ENCODE measurements at regions not wholly inside any gene's neighbourhood (a gene's known extent, or its start where the extent isn't known, plus 50 kb on each side); places are given as distances from the start of the nearest gene placed in this dataset.

DNA sequence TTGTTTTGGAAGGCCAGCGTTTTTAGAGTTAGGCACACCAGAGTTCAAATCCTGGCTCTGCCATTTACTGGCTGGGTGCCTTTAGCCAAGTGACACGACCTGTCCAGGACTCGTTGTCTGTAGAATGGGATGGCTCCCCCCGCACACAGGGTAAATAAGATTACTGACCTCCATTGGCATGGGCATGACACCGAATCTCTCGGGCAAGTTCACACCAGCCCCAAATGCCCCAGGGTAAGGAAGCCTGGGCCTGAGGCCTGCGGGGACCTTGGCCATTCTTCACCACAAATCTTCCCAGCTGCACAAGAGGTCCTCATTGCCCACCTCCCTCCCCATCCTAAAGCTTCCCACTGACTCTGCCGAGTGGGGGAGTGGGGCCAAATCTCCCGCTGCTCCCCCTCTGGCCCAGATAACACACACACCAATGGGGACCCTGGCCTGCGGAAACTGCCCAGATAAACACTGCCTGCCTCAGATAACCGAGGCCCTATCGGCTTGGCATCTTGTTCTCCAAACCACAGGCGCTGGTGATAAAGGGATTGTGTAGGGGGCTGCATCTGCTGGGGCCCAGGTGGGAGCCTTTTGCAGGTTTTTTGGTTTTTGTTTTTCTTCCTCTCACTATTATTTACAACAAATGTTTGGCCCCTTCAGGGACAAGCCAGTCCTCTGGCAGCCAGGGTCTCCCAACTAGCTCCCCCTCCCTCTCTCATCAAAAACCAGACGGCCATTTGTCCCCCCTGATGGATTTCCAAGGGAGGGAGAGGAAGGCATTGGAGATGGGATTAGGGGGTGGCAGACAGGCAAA, 75.0 kb upstream of the LHX1 start:
- no peaks in the 10 kb centered on the region for H3K9me3 ChIP-seq (ENCODE audit: low read length)
- no peaks in the 10 kb centered on the region for H3K27me3 ChIP-seq (ENCODE audit: low read length)
- H2AFZ ChIP-seq (ENCODE audit: low read length), result no peak overlapping the region
- no peaks in the 10 kb centered on the region for H3F3A ChIP-seq (ENCODE audit: low read length, unreplicated experiment)
- H3K79me2 ChIP-seq (ENCODE audit: low read length), result no peaks in the 10 kb centered on the region
- CTCF ChIA-PET, result no interaction called here
- H3K4me2 ChIP-seq (ENCODE audit: low read length), result no peak overlapping the region
- no peak overlapping the region for H3K9ac ChIP-seq (ENCODE audit: low read length)
- H3K36me3 ChIP-seq (ENCODE audit: low read depth, low read length), result no peaks in the 10 kb centered on the region
- H3K27ac ChIP-seq (ENCODE audit: low read length), result no peak overlapping the region
- intact Hi-C loops (cut with micrococcal nuclease), result no loop called here
- no TSS peak for BruUV-seq (replicated peaks)
- no peak overlapping the region for H3K4me3 ChIP-seq (ENCODE audit: low read length)
- TF ChIP-seq, protein P1, sequence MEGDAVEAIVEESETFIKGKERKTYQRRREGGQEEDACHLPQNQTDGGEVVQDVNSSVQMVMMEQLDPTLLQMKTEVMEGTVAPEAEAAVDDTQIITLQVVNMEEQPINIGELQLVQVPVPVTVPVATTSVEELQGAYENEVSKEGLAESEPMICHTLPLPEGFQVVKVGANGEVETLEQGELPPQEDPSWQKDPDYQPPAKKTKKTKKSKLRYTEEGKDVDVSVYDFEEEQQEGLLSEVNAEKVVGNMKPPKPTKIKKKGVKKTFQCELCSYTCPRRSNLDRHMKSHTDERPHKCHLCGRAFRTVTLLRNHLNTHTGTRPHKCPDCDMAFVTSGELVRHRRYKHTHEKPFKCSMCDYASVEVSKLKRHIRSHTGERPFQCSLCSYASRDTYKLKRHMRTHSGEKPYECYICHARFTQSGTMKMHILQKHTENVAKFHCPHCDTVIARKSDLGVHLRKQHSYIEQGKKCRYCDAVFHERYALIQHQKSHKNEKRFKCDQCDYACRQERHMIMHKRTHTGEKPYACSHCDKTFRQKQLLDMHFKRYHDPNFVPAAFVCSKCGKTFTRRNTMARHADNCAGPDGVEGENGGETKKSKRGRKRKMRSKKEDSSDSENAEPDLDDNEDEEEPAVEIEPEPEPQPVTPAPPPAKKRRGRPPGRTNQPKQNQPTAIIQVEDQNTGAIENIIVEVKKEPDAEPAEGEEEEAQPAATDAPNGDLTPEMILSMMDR (conservative IDR thresholded peaks at IDR 0.05; ENCODE audit: low read depth, low read length), result no peak
- TF ChIP-seq EZH2phosphoT487 (IDR thresholded peaks at IDR 0.05; ENCODE audit: borderline replicate concordance, low read length) (no peak), EZH2 (IDR thresholded peaks at IDR 0.05; ENCODE audit: low read length, unreplicated experiment) (no peak)
- ATAC-seq, result no peak
- POLR2A ChIA-PET (ENCODE audit: unreplicated experiment), result no interaction called here
- H3K4me1 ChIP-seq (ENCODE audit: insufficient read depth, low read length), result no peaks in the 10 kb centered on the region
- no peaks in the 10 kb centered on the region for H3K9me2 ChIP-seq (replicated peaks; ENCODE audit: low read length)
- H4K20me1 ChIP-seq (ENCODE audit: low read length), result no peaks in the 10 kb centered on the region
- DNase-seq, result no peak

DNA sequence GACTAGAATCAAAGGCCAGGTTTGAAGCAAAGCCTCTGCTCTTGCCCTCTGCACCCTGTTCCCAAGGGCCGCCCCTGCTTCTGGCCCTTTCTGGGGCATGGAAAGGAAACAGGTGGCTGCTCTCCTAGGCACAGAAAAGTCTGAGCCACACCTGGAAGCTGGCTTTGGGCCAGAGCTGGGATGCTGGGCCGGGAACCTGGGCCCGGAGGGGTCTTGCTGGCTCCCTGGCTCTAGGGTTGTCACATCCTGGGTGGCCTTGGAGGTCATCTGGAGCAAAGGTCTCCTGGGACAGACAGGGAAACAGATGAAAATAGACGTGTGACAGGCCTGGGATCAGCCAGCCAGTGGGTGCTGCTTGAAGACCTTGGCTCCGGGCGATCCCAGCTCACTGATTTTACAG, 74.1 kb upstream of the LHX1 start:
- no peak for DNase-seq
- POLR2A ChIA-PET (ENCODE audit: unreplicated experiment), result no interaction called here
- Histone ChIP-seq H3K4me3 (ENCODE audit: low read length) (no peak overlapping the region), H2AFZ (ENCODE audit: low read length) (no peak overlapping the region), H3K79me2 (ENCODE audit: low read length) (no peaks in the 10 kb centered on the region), H3K9ac (ENCODE audit: low read length) (no peak overlapping the region), H3K9me2 (replicated peaks; ENCODE audit: low read length) (no peaks in the 10 kb centered on the region), H3K27ac (ENCODE audit: low read length) (no peak overlapping the region), H3F3A (ENCODE audit: low read length, unreplicated experiment) (no peaks in the 10 kb centered on the region), H3K4me1 (ENCODE audit: insufficient read depth, low read length) (no peaks in the 10 kb centered on the region), H3K27me3 (ENCODE audit: low read length) (no peaks in the 10 kb centered on the region), H3K36me3 (ENCODE audit: low read depth, low read length) (no peaks in the 10 kb centered on the region), H3K9me3 (ENCODE audit: low read length) (no peaks in the 10 kb centered on the region), H3K4me2 (ENCODE audit: low read length) (no peak overlapping the region), H4K20me1 (ENCODE audit: low read length) (no peaks in the 10 kb centered on the region)
- ATAC-seq, result no peak
- BruUV-seq (replicated peaks), result no TSS peak
- intact Hi-C loops (cut with micrococcal nuclease), result no loop called here
- CTCF ChIA-PET, result no interaction called here
- TF ChIP-seq, protein P1 (conservative IDR thresholded peaks at IDR 0.05; ENCODE audit: low read depth, low read length), result no peak
- TF ChIP-seq EZH2phosphoT487 (IDR thresholded peaks at IDR 0.05; ENCODE audit: borderline replicate concordance, low read length) (no peak), EZH2 (IDR thresholded peaks at IDR 0.05; ENCODE audit: low read length, unreplicated experiment) (no peak)
